ENCODE measurements at regions not wholly inside any gene's neighbourhood (a gene's known extent, or its start where the extent isn't known, plus 50 kb on each side); places are given as distances from the start of the nearest gene placed in this dataset.

GRCh38 chr6:6890400-6890858 is 217.3 kb upstream of the RREB1 start:
- DNase-seq (ENCODE audit: low read depth): no peak
- in situ Hi-C loops (cut with HindIII; ENCODE audit: low pct_unique_long_range_greater_than_20kb, low sequenced_read_pairs): no loop called here

- DNase-seq (ENCODE audit: low read depth): no peak
- in situ Hi-C loops (cut with HindIII; ENCODE audit: low pct_unique_long_range_greater_than_20kb, low sequenced_read_pairs): no loop called here
Observed at GRCh38 chr6:6891125-6891721, 216.5 kb upstream of the RREB1 start.

GRCh38 chr6:6891949-6892461 is 215.8 kb upstream of the RREB1 start:
- no peak for DNase-seq (ENCODE audit: low read depth)
- in situ Hi-C loops (cut with HindIII; ENCODE audit: low pct_unique_long_range_greater_than_20kb, low sequenced_read_pairs): no loop called here

GRCh38 chr6:6892744-6893583 is 214.8 kb upstream of the RREB1 start:
- no peak for DNase-seq (ENCODE audit: low read depth)
- in situ Hi-C loops (cut with HindIII; ENCODE audit: low pct_unique_long_range_greater_than_20kb, low sequenced_read_pairs): no loop called here

GRCh38 chr6:6893701-6894100 is 214.1 kb upstream of the RREB1 start:
- in situ Hi-C loops (cut with HindIII; ENCODE audit: low pct_unique_long_range_greater_than_20kb, low sequenced_read_pairs): no loop called here

GRCh38 chr6:6895929-6896328 is 211.8 kb upstream of the RREB1 start:
- no peak for DNase-seq (ENCODE audit: low read depth)
- in situ Hi-C loops (cut with HindIII; ENCODE audit: low pct_unique_long_range_greater_than_20kb, low sequenced_read_pairs): no loop called here

More at GRCh38 chr6:6893701-6894100, 214.1 kb upstream of the RREB1 start:
- peak; percentile 36 for DNase-seq (ENCODE audit: low read depth)

GRCh38 chr6:6897140-6897539 is 210.6 kb upstream of the RREB1 start:
- in situ Hi-C loops (cut with HindIII; ENCODE audit: low pct_unique_long_range_greater_than_20kb, low sequenced_read_pairs): no loop called here
- DNase-seq (ENCODE audit: low read depth): no peak

GRCh38 chr6:6900569-6901204 is 207.1 kb upstream of the RREB1 start:
- in situ Hi-C loops (cut with HindIII; ENCODE audit: low pct_unique_long_range_greater_than_20kb, low sequenced_read_pairs): no loop called here
- DNase-seq (ENCODE audit: low read depth): no peak

GRCh38 chr6:6901205-6901719 is 206.5 kb upstream of the RREB1 start:
- in situ Hi-C loops (cut with HindIII; ENCODE audit: low pct_unique_long_range_greater_than_20kb, low sequenced_read_pairs): no loop called here
- DNase-seq (ENCODE audit: low read depth): no peak

GRCh38 chr6:6901945-6902344 is 205.8 kb upstream of the RREB1 start:
- DNase-seq (ENCODE audit: low read depth): no peak
- in situ Hi-C loops (cut with HindIII; ENCODE audit: low pct_unique_long_range_greater_than_20kb, low sequenced_read_pairs): no loop called here

GRCh38 chr6:6905961-6906518 is 201.7 kb upstream of the RREB1 start:
- in situ Hi-C loops (cut with HindIII; ENCODE audit: low pct_unique_long_range_greater_than_20kb, low sequenced_read_pairs): no loop called here
- DNase-seq (ENCODE audit: low read depth): no peak

- in situ Hi-C loops (cut with HindIII; ENCODE audit: low pct_unique_long_range_greater_than_20kb, low sequenced_read_pairs): no loop called here
- DNase-seq (ENCODE audit: low read depth): no peak
Observed at GRCh38 chr6:6906570-6907213, 201.1 kb upstream of the RREB1 start.

GRCh38 chr6:6907286-6907685 is 200.5 kb upstream of the RREB1 start:
- in situ Hi-C loops (cut with HindIII; ENCODE audit: low pct_unique_long_range_greater_than_20kb, low sequenced_read_pairs): no loop called here

GRCh38 chr6:6908121-6908520 is 199.6 kb upstream of the RREB1 start:
- DNase-seq (ENCODE audit: low read depth): no peak
- in situ Hi-C loops (cut with HindIII; ENCODE audit: low pct_unique_long_range_greater_than_20kb, low sequenced_read_pairs): no loop called here

More at GRCh38 chr6:6907286-6907685, 200.5 kb upstream of the RREB1 start:
- DNase-seq (ENCODE audit: low read depth): no peak

- no peak for DNase-seq (ENCODE audit: low read depth)
- in situ Hi-C loops (cut with HindIII; ENCODE audit: low pct_unique_long_range_greater_than_20kb, low sequenced_read_pairs): no loop called here
Observed at GRCh38 chr6:6909111-6909510, 198.7 kb upstream of the RREB1 start.

GRCh38 chr6:6910734-6911295 is 196.9 kb upstream of the RREB1 start:
- no peak for DNase-seq (ENCODE audit: low read depth)
- in situ Hi-C loops (cut with HindIII; ENCODE audit: low pct_unique_long_range_greater_than_20kb, low sequenced_read_pairs): no loop called here

GRCh38 chr6:6911391-6911790 is 196.4 kb upstream of the RREB1 start:
- no peak for DNase-seq (ENCODE audit: low read depth)
- in situ Hi-C loops (cut with HindIII; ENCODE audit: low pct_unique_long_range_greater_than_20kb, low sequenced_read_pairs): no loop called here
